IPS DF 6.9 (cell line): ENCODE measurements at regions not wholly inside any gene's neighbourhood (a gene's known extent, or its start where the extent isn't known, plus 50 kb on each side); places are given as distances from the start of the nearest gene placed in this dataset.
"Not testable (repeated sequence)": the region's sequence is repeated elsewhere in the genome, so short reads cannot be mapped to it uniquely, and the experiment has no call there.

Source experiments
- DNase-seq: peaks from one replicate; pipeline ENCODE4 v3.0.0-alpha.2; 2013; ENCODE audit warnings: low read depth, low spot score
- H3K27ac ChIP-seq: one replicate; pipeline ENCODE4 v1.5.1; 2013; ENCODE audit warnings: low read length, control low read depth
- H3K27me3 ChIP-seq: 2 replicates; pipeline ENCODE4 v1.6.1; 2013; ENCODE audit warnings: mild to moderate bottlenecking, low read length; ENCODE audit not compliant: control insufficient read depth, insufficient read depth
- H3K36me3 ChIP-seq: 2 replicates; pipeline ENCODE4 v1.6.1; 2013; ENCODE audit warnings: low read length; ENCODE audit not compliant: control insufficient read depth, insufficient read depth
- H3K4me1 ChIP-seq: 2 replicates; pipeline ENCODE4 v1.6.1; 2013; ENCODE audit warnings: low read length; ENCODE audit not compliant: control insufficient read depth, insufficient read depth
- H3K4me3 ChIP-seq: 2 replicates; pipeline ENCODE4 v1.5.1; 2013; ENCODE audit warnings: mild to moderate bottlenecking, low read length
- H3K9me3 ChIP-seq: 2 replicates; pipeline ENCODE4 v1.6.1; 2013; ENCODE audit warnings: low read length, inconsistent platforms; ENCODE audit not compliant: control insufficient read depth, insufficient read depth
- WGBS: extraction: QIAGEN DNeasy Blood & Tissue Kit; methylation state at CpG from one replicate; pipeline ENCODE4 v1.1.7; 2013; ENCODE audit warnings: mixed read lengths, missing lambda C conversion rate; ENCODE audit not compliant: insufficient read length, insufficient coverage; 5-methylcytosine and 5-hydroxymethylcytosine counted together

- Histone ChIP-seq H3K27me3 (no peaks in the 10 kb centered on the region), H3K4me3 (no peak overlapping the region), H3K36me3 (no peaks in the 10 kb centered on the region), H3K4me1 (no peaks in the 10 kb centered on the region), H3K27ac (no peak overlapping the region), H3K9me3 (no peaks in the 10 kb centered on the region)
- no CpG with 5 or more reads among the region's 1 CpG for WGBS
- no peak for DNase-seq
Observed at GRCh38 chr2:67891642-67892041, 171.2 kb downstream of the C1D start.

DNA sequence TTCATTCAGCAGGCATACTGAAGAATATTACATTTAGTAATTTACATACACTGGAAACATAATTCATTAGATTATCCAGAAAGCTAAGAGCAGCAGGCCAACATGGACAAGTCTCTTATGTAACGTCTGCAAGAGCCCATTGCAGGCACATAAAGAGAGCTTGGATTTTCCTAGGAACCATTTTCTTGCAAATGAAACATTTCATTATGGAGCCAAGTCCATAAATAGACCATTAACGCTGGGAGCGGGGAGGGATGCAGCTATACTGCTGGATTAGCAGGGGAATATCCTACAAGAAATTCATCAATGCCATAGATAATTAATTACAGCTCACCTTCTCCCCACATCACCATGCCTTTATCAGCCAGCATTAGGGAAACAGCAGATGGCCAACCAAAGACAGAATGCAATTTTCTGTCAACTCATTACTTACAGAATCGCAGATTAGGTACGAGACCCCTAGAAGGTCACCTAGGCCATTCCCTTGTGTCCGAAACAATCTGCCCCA lies 170.4 kb downstream of the C1D start:
- no peak for DNase-seq
- WGBS, result no CpG with 5 or more reads among the region's 6 CpGs
- no peaks in the 10 kb centered on the region for H3K27me3 ChIP-seq
- H3K9me3 ChIP-seq, result no peaks in the 10 kb centered on the region
- no peak overlapping the region for H3K4me3 ChIP-seq
- no peaks in the 10 kb centered on the region for H3K4me1 ChIP-seq
- no peak overlapping the region for H3K27ac ChIP-seq
- H3K36me3 ChIP-seq, result no peaks in the 10 kb centered on the region

DNA sequence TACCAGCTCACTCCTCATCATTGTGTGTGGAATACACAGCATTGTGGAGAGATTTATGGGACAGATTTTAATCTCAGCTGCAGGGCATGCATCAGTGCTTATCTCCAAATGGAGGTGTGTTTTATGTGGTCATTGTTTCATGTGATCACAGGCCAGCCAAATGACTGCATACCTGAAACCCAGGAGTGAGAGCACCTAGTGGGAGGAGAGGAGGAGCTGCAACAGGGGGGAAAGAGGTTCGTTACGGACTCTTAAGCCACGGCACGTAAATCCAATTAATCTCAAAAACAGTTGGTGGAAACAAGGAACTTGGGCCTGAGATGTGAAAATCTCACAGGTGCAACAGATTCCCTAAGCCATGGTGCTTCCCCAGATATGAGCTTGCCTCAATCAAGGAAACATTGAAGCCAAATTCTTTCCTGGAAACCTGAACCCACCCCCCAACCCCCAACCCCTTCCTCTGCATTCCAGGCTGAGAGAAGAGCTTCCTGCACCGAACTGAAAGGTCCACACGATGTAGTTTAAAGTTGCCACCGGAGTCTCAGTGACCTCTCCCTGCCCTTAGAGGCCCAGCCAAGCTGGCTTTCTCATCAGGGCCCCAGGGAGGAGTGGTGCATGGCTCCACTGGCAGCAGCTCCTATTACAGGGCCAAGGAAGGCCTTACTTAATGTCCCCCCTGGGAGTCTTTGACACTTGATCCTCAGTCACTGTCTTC lies 167.4 kb downstream of the C1D start:
- peak; percentile 35 for DNase-seq
- WGBS, result no CpG with 5 or more reads among the region's 7 CpGs

DNA sequence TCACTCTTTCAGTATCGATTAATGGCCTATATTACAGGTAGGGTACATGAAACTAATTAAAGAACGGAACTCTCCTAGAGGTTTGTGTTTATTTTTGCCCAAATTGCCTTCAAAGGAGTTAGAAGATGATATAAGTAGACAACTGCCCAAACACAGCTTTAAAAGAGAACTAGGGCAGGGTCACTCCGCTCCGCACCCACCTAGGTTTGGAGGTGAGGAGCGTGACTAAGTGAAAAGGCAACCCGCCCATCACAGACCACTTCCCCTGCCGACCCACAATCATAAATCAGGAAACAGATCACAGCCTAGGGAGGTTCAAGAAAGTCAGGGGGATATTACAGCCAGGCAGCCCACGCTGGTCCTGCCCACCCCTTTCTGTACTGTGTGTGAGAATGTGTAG lies 166.7 kb downstream of the C1D start:
- Histone ChIP-seq H3K36me3 (no peaks in the 10 kb centered on the region), H3K9me3 (no peaks in the 10 kb centered on the region), H3K27me3 (no peaks in the 10 kb centered on the region), H3K4me3 (no peak overlapping the region), H3K27ac (no peak overlapping the region), H3K4me1 (peaks cover 3% of the 10 kb centered on the region)
- no CpG with 5 or more reads among the region's 8 CpGs for WGBS
- DNase-seq, result no peak

More for the DNA sequence above, 167.4 kb downstream of the C1D start:
- Histone ChIP-seq H3K27ac (no peak overlapping the region), H3K9me3 (no peaks in the 10 kb centered on the region), H3K36me3 (no peaks in the 10 kb centered on the region), H3K4me1 (peaks cover 3% of the 10 kb centered on the region), H3K27me3 (no peaks in the 10 kb centered on the region), H3K4me3 (no peak overlapping the region)

GRCh38 chr2:67896476-67896875 lies 166.3 kb downstream of the C1D start:
- WGBS, result no CpG with 5 or more reads among the region's 2 CpGs
- peaks cover 3% of the 10 kb centered on the region for H3K4me1 ChIP-seq
- H3K9me3 ChIP-seq, result no peaks in the 10 kb centered on the region
- no peaks in the 10 kb centered on the region for H3K36me3 ChIP-seq
- H3K4me3 ChIP-seq, result no peak overlapping the region
- H3K27ac ChIP-seq, result no peak overlapping the region
- DNase-seq, result no peak
- no peaks in the 10 kb centered on the region for H3K27me3 ChIP-seq

- no peak overlapping the region for H3K27ac ChIP-seq
- DNase-seq, result no peak
- H3K4me1 ChIP-seq, result peaks cover 3% of the 10 kb centered on the region
- no peak overlapping the region for H3K4me3 ChIP-seq
- H3K9me3 ChIP-seq, result no peaks in the 10 kb centered on the region
- no peaks in the 10 kb centered on the region for H3K36me3 ChIP-seq
- no CpG with 5 or more reads among the region's 4 CpGs for WGBS
- H3K27me3 ChIP-seq, result no peaks in the 10 kb centered on the region
Observed at GRCh38 chr2:67898595-67898994, 164.2 kb downstream of the C1D start.

- H3K27ac ChIP-seq, result no peak overlapping the region
- WGBS, result no CpG with 5 or more reads among the region's 5 CpGs
- peaks cover 3% of the 10 kb centered on the region for H3K4me1 ChIP-seq
- no peak overlapping the region for H3K4me3 ChIP-seq
- no peaks in the 10 kb centered on the region for H3K36me3 ChIP-seq
- H3K9me3 ChIP-seq, result no peaks in the 10 kb centered on the region
- DNase-seq, result no peak
- H3K27me3 ChIP-seq, result no peaks in the 10 kb centered on the region
Observed at GRCh38 chr2:67899187-67899586, 163.6 kb downstream of the C1D start.

DNA sequence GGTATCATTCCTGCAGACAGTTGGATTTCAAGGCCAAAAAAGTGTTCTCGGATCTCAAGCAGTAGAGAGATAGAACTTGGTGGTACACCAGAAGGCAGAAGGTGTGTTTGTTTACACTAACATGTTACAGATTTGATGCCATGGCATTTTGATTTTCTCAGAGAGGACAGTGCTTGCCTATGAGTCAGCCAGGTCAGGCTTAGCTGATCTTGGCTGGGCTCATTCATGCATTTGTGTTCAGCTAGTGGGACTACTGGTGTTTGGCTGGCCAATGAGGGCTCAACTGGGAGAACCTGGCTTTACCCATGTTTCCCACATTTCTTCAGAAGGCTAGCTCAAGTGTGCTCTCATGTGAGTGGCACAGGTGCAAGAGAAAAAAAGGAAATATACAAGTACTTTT lies 162.0 kb downstream of the C1D start:
- H3K36me3 ChIP-seq, result no peaks in the 10 kb centered on the region
- H3K4me1 ChIP-seq, result peaks cover 3% of the 10 kb centered on the region
- H3K4me3 ChIP-seq, result no peak overlapping the region
- H3K27me3 ChIP-seq, result no peaks in the 10 kb centered on the region
- WGBS, result no CpG with 5 or more reads among the region's 1 CpG
- DNase-seq, result no peak
- no peaks in the 10 kb centered on the region for H3K9me3 ChIP-seq
- no peak overlapping the region for H3K27ac ChIP-seq

DNA sequence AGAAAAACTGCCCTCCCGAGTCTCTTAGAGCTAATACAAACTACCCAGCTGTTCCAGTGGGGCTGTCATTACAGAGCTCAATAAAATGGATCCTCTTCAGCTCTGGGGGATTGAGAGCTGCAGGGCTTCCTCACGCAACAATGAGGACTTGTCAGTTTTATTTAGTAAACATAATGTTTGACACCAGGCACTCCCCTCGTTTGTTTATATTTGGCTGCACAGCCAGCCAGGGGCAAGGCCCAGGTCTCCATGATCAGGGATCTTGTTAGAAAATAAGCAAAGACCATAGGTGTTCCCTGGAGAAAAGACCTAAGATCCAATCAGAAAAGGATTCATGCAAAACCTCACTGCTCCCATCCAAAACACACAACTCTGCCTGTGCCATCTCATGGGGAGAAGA lies 158.2 kb downstream of the C1D start:
- no peaks in the 10 kb centered on the region for H3K36me3 ChIP-seq
- no peak for DNase-seq
- no peak overlapping the region for H3K27ac ChIP-seq
- H3K9me3 ChIP-seq, result no peaks in the 10 kb centered on the region
- no peaks in the 10 kb centered on the region for H3K27me3 ChIP-seq
- H3K4me3 ChIP-seq, result no peak overlapping the region
- no peaks in the 10 kb centered on the region for H3K4me1 ChIP-seq
- no CpG with 5 or more reads among the region's 3 CpGs for WGBS

GRCh38 chr2:67904966-67905365 lies 157.8 kb downstream of the C1D start:
- Histone ChIP-seq H3K27me3 (no peaks in the 10 kb centered on the region), H3K9me3 (no peaks in the 10 kb centered on the region), H3K36me3 (no peaks in the 10 kb centered on the region), H3K4me1 (no peaks in the 10 kb centered on the region), H3K27ac (no peak overlapping the region), H3K4me3 (no peak overlapping the region)
- WGBS, result no CpG with 5 or more reads among the region's 4 CpGs
- no peak for DNase-seq

DNA sequence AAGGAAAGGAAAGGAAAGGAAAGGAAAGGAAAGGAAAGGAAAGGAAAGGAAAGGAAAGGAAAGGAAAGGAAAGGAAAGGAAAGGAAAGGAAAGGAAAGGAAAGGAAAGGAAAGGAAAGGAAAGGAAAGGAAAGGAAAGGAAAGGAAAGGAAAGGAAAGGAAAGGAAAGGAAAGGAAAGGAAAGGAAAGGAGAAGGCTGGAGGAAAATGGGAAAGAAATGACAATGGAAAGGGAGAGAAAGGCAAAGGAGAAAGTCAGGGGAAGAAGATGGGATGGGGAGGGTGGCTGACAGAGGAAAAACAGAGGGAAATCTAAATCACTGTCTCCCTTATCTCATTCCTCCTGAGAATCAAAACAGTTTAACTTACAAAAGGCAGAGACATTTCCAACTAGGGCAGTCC lies 156.3 kb downstream of the C1D start:
- DNase-seq, H3K27ac ChIP-seq, H3K4me3 ChIP-seq, H3K27me3 ChIP-seq, H3K9me3 ChIP-seq, H3K4me1 ChIP-seq, H3K36me3 ChIP-seq: not testable (repeated sequence)
